HG03097 (cell line): ENCODE measurements at regions not wholly inside any gene's neighbourhood (a gene's known extent, or its start where the extent isn't known, plus 50 kb on each side); places are given as distances from the start of the nearest gene placed in this dataset.

Experiments used
- ATAC-seq: cut with Tn5 transposase; IDR thresholded peaks from one replicate; pipeline ENCODE4 v1.9.1; 2021; ENCODE audit not compliant: unreplicated experiment, low FRiP score

- no peak for ATAC-seq
Observed at GRCh38 chr10:31614611-31615010, 295.6 kb downstream of the ZEB1 start.

- no peak for ATAC-seq
Observed at GRCh38 chr10:31612082-31612481, 293.1 kb downstream of the ZEB1 start.

GRCh38 chr10:31611161-31611560, 292.1 kb downstream of the ZEB1 start:
- ATAC-seq = no peak

- ATAC-seq = no peak
Observed at GRCh38 chr10:31607481-31607880, 288.5 kb downstream of the ZEB1 start.

GRCh38 chr10:31606841-31607240, 287.8 kb downstream of the ZEB1 start:
- no peak for ATAC-seq

- no peak for ATAC-seq
Observed at GRCh38 chr10:31605861-31606525, 287.0 kb downstream of the ZEB1 start.

- ATAC-seq = no peak
Observed at GRCh38 chr10:31605426-31605825, 286.4 kb downstream of the ZEB1 start.

GRCh38 chr10:31604646-31605170, 285.7 kb downstream of the ZEB1 start:
- ATAC-seq = no peak

- ATAC-seq = no peak
Observed at GRCh38 chr10:31604096-31604495, 285.1 kb downstream of the ZEB1 start.

- ATAC-seq = peak; percentile 96
Observed at GRCh38 chr10:31603235-31604087, 284.4 kb downstream of the ZEB1 start.

- no peak for ATAC-seq
Observed at GRCh38 chr10:31602541-31603234, 283.7 kb downstream of the ZEB1 start.

- ATAC-seq = no peak
Observed at GRCh38 chr10:31601136-31601535, 282.1 kb downstream of the ZEB1 start.

GRCh38 chr10:31599626-31600504, 280.8 kb downstream of the ZEB1 start:
- no peak for ATAC-seq

GRCh38 chr10:31596765-31597164, 277.7 kb downstream of the ZEB1 start:
- no peak for ATAC-seq

- no peak for ATAC-seq
Observed at GRCh38 chr10:31595992-31596391, 277.0 kb downstream of the ZEB1 start.

GRCh38 chr10:31594347-31594873, 275.4 kb downstream of the ZEB1 start:
- no peak for ATAC-seq

- no peak for ATAC-seq
Observed at GRCh38 chr10:31593124-31593523, 274.1 kb downstream of the ZEB1 start.

- no peak for ATAC-seq
Observed at GRCh38 chr10:31591569-31591968, 272.6 kb downstream of the ZEB1 start.

- no peak for ATAC-seq
Observed at GRCh38 chr10:31590023-31590800, 271.2 kb downstream of the ZEB1 start.
